ENCODE measurements at regions not wholly inside any gene's neighbourhood (a gene's known extent, or its start where the extent isn't known, plus 50 kb on each side); places are given as distances from the start of the nearest gene placed in this dataset.

GRCh38 chr3:144282313-144282712, 310.7 kb downstream of the DIPK2A start:
- TF ChIP-seq CTCF (conservative IDR thresholded peaks at IDR 0.05; ENCODE audit: low read depth, low read length) (no peak), EZH2 (IDR thresholded peaks at IDR 0.05; ENCODE audit: borderline replicate concordance, low read depth, low read length, poor library complexity, severe bottlenecking) (no peak)

All from A673 (cell line).